Brain microvascular endothelial cell (primary cell): ENCODE measurements at regions not wholly inside any gene's neighbourhood (a gene's known extent, or its start where the extent isn't known, plus 50 kb on each side); places are given as distances from the start of the nearest gene placed in this dataset.

Experiments used
- DNase-seq: peaks from one replicate; pipeline ENCODE4 v3.0.0-alpha.2; 2020
- H3K27ac ChIP-seq: fragments of 250-450 bp; sonication (Bioruptor Pico); 2 replicates; pipeline ENCODE4 v1.5.1; 2020; ENCODE audit warnings: mild to moderate bottlenecking, moderate library complexity
- H3K27me3 ChIP-seq: fragments of 250-450 bp; sonication (Bioruptor Pico); replicated peaks from 2 replicates; pipeline ENCODE4 v1.5.1; 2020; ENCODE audit warnings: mild to moderate bottlenecking
- H3K36me3 ChIP-seq: fragments of 250-450 bp; sonication (Bioruptor Pico); replicated peaks from 2 replicates; pipeline ENCODE4 v1.5.1; 2020; ENCODE audit warnings: mild to moderate bottlenecking
- H3K4me3 ChIP-seq: 2 replicates; pipeline ENCODE4 v1.5.1; 2011; ENCODE audit warnings: low read depth, mild to moderate bottlenecking, control low read depth, low read length, moderate library complexity
- CTCF ChIP-seq: IDR thresholded peaks from 2 replicates; pipeline ENCODE4 v1.5.1; 2011; ENCODE audit warnings: low read depth, mild to moderate bottlenecking, moderate library complexity, low read length, control low read depth, inconsistent platforms; ENCODE audit errors: missing control alignments
- in situ Hi-C: cut with HindIII; loops from 2 replicates; pipeline ENCODE4 v1.10.0; 2017; ENCODE audit warnings: low sequenced_read_pairs, low pct_ligation_motif_present

DNA sequence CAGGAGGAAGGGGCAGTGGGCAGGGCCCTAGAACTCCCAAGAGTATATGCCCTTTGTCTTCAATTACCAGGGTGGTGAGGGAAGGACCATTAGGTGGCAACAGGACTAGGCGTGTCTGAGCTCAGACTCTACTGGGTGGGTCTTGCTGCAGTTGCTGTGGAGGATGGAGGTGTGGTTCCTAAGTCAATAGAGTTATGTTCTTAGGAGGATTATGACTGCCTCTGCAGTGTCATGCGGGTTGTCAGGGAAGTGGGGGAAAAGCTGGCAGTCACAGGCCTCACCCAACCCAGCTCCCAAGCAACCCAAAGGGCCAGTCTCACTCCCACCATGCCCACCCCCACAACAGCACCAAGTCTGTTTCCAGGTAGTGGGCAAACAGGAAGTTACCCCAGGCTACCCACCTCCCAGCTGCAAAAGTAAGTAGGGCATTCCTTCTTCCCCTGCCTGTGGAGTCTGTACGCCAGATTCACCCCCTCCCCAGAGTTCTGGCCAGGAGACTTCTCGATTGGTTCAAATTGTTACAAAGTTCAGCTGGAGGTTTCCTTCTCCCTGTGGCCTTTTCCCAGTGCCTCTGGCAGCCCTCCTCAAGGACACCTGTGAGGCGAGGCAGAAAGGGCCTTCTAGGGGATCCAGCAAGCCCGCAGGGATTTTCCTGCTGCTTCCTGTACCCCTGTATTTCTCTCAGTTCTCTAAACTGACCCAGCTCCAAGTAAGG is 145.3 kb downstream of the HINT1 start:
- H3K36me3 ChIP-seq = no peaks in the 10 kb centered on the region
- TF ChIP-seq CTCF = no peak
- H3K27ac ChIP-seq = no peak overlapping the region
- in situ Hi-C loops = no loop called here
- H3K4me3 ChIP-seq = no peak overlapping the region
- H3K27me3 ChIP-seq = no peaks in the 10 kb centered on the region
- no peak for DNase-seq

DNA sequence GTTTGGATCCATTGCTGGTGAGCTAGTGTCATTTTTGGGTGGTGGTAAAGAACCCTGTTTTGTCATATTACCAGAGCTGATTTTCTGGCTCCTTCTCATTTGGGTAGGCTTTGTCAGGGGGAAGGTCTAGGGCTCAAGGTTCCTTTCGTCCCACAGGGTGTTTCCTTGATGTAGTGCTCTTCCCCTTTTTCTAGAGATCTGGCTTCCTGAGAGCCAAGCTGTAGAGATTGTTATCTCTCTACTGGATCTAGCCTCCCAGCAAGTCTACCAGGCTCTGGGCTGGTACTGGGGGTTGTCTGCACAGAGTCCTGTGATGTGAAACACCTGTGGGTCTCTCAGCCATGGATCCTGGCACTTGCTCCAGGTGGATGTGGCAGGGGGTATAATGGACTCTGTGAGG is 145.9 kb downstream of the HINT1 start:
- in situ Hi-C loops = no loop called here
- DNase-seq = no peak
- Histone ChIP-seq H3K27me3 (no peaks in the 10 kb centered on the region), H3K27ac (no peak overlapping the region), H3K36me3 (no peaks in the 10 kb centered on the region), H3K4me3 (no peak overlapping the region)
- TF ChIP-seq CTCF = no peak

GRCh38 chr5:131008329-131008728 is 156.7 kb downstream of the HINT1 start:
- in situ Hi-C loops = no loop called here
- Histone ChIP-seq H3K36me3 (no peaks in the 10 kb centered on the region), H3K4me3 (no peak overlapping the region), H3K27ac (no peak overlapping the region), H3K27me3 (no peaks in the 10 kb centered on the region)
- no peak for DNase-seq
- no peak for TF ChIP-seq CTCF

DNA sequence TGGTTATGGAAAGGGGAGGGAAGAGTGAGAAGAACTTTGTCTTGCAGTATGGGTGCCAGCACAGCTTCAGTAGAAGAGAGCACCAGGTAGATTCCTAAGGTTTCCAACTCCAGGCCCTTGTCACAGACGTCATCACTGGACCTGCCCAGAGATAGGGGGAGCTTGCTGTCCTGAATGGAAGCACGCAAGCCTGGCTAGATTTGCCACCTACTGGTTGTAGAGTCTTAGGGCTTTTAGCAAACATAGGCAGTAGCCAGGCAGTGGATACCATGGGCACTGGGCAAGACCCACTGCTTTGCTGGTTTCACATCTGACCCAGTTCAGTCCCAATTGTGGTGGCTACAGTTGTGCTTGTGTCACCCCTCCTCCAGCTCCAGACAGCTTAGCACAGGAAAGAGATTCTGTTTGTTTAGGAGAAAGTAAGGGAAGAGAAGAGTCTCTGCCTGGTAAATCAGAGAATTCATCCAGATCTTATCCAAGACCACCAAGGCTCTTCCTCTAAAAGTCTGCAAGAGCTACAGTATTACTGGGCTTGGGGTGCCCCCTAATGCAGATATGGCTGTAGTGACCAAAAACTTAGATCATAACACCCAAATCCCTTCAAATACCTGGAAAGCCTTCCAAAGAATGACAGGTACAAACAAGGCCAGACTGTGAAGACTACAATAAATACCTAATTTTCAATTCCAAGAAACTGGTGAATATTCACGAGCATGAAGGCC is 158.9 kb downstream of the HINT1 start:
- no peaks in the 10 kb centered on the region for H3K27me3 ChIP-seq
- H3K4me3 ChIP-seq = no peak overlapping the region
- H3K36me3 ChIP-seq = no peaks in the 10 kb centered on the region
- no peak for DNase-seq
- no peak overlapping the region for H3K27ac ChIP-seq
- peak; percentile 2 for TF ChIP-seq CTCF
- in situ Hi-C loops = no loop called here

- Histone ChIP-seq H3K27ac (no peak overlapping the region), H3K27me3 (no peaks in the 10 kb centered on the region)
Measured at GRCh38 chr5:131001507-131001906, 163.5 kb downstream of the HINT1 start.

More at GRCh38 chr5:131001507-131001906, 163.5 kb downstream of the HINT1 start:
- in situ Hi-C loops = no loop called here
- TF ChIP-seq CTCF = no peak
- Histone ChIP-seq H3K4me3 (no peak overlapping the region), H3K36me3 (no peaks in the 10 kb centered on the region)
- DNase-seq = no peak
